Testis (tissue), 2 donors: ENCODE measurements at regions not wholly inside any gene's neighbourhood (a gene's known extent, or its start where the extent isn't known, plus 50 kb on each side); places are given as distances from the start of the nearest gene placed in this dataset.

Experiments used
- DNase-seq: peaks from one replicate; pipeline ENCODE4 v3.0.0-alpha.2; 2019
- H3K27ac ChIP-seq, 2 donors: fragments of 200-600 bp; sonication (generic); one replicate each; pipeline ENCODE4 v1.5.1; 2019
- H3K27me3 ChIP-seq: fragments of 200-600 bp; sonication (generic); one replicate; pipeline ENCODE4 v1.5.1; 2019
- H3K36me3 ChIP-seq: fragments of 200-600 bp; sonication (generic); one replicate; pipeline ENCODE4 v1.5.1; 2017; ENCODE audit warnings: low read depth; ENCODE audit errors: missing control alignments
- H3K4me1 ChIP-seq: fragments of 200-600 bp; sonication (generic); one replicate; pipeline ENCODE4 v1.5.1; 2019
- H3K4me3 ChIP-seq, 2 donors: fragments of 200-600 bp; sonication (generic); one replicate each; pipeline ENCODE4 v1.5.1; 2017 to 2019
- H3K9me3 ChIP-seq: fragments of 200-600 bp; sonication (generic); one replicate; pipeline ENCODE4 v1.5.1; 2017
- POLR2A ChIP-seq: fragments of 450-650 bp; IDR thresholded peaks from one replicate; pipeline ENCODE4 v1.6.1; 2017; ENCODE audit warnings: antibody characterized with exemption, mild to moderate bottlenecking, moderate library complexity
- WGBS, 2 donors: methylation state at CpG; one replicate each; pipeline ENCODE4 v1.1.5; 2018; 5-methylcytosine and 5-hydroxymethylcytosine counted together
- intact Hi-C: fragments of 100-400 bp; cut with DNase I; formaldehyde crosslinking; loops from one replicate; pipeline ENCODE4 v1.15.1; 2023; ENCODE audit warnings: low total_unique reads
- TF ChIP-seq, protein P1 (sequence below), 3 experiments: fragments of 450-650 bp in 2 of 3; fragments of 200-600 bp in 1 of 3; sonication (generic) in 1 of 3; IDR thresholded peaks; one replicate each; pipeline ENCODE4 v1.5.1; 2016 to 2019; ENCODE audit warnings: antibody characterized with exemption in 3 of 3, mild to moderate bottlenecking in 2 of 3, moderate library complexity in 1 of 3

DNA sequence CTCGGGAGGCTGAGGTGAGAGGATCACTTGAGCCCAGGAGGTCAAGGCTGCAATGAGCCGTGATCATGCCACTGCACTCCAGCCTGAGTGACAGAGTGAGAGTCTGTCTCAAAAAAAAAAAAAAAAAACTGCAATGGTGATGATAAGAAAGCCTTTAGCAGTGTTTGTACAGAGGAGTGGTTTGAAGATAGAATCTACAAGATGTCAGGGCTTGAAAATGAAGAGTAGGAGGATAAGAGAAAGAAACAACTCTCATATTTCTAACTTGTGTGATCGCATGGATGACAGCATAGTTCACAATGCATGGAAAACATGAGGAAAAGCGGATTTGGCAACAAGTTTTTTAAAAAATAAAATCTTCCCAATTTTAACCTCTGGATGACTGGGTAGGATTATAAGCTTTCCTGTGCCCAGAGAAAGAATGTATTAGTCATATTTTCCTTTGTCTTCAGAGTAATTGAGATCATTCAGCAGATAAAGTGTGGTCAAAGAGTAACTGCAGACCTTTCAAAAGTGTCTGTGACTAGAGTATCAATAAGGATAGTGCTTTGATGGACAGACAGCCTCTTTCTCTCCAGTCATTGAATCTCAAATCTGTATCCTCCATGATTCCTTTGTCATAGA lies 328.1 kb downstream of the CASP12 start:
- TF ChIP-seq POLR2A: no peak
- TF ChIP-seq, protein P1, sequence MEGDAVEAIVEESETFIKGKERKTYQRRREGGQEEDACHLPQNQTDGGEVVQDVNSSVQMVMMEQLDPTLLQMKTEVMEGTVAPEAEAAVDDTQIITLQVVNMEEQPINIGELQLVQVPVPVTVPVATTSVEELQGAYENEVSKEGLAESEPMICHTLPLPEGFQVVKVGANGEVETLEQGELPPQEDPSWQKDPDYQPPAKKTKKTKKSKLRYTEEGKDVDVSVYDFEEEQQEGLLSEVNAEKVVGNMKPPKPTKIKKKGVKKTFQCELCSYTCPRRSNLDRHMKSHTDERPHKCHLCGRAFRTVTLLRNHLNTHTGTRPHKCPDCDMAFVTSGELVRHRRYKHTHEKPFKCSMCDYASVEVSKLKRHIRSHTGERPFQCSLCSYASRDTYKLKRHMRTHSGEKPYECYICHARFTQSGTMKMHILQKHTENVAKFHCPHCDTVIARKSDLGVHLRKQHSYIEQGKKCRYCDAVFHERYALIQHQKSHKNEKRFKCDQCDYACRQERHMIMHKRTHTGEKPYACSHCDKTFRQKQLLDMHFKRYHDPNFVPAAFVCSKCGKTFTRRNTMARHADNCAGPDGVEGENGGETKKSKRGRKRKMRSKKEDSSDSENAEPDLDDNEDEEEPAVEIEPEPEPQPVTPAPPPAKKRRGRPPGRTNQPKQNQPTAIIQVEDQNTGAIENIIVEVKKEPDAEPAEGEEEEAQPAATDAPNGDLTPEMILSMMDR (IDR thresholded peaks at IDR 0.05): no peak
- no peak overlapping the region for H3K27ac ChIP-seq
- H3K9me3 ChIP-seq: no peaks in the 10 kb centered on the region
- no peak for DNase-seq
- no peaks in the 10 kb centered on the region for H3K36me3 ChIP-seq
- 71 to 74% methylated on average over 4 of the region's 4 CpGs for WGBS, 2 donors
- no peaks in the 10 kb centered on the region for H3K27me3 ChIP-seq
- intact Hi-C loops: no loop called here
- H3K4me1 ChIP-seq: no peaks in the 10 kb centered on the region
- no peak overlapping the region for H3K4me3 ChIP-seq

DNA sequence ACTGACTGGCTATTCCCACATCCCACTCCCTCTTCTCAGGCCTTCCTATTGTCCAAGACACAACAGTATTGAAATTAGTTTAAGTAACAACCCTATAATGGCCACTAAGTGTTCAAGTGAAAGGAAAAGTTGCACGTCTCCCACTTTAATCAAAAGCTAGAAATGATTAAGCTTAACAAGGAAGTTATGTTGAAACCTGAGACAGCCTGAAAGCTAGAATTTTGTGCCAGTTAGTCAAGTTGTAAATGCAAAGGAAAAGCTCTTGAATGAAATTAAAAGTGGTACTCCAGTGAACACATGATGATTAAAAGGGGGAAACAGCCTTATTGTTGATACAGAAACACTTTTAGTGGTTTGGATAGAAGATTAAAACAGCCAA lies 332.7 kb downstream of the CASP12 start:
- intact Hi-C loops: no loop called here
- WGBS, 2 donors: 60 to 84% methylated on average over 1 of the region's 1 CpG
- DNase-seq: no peak

DNA sequence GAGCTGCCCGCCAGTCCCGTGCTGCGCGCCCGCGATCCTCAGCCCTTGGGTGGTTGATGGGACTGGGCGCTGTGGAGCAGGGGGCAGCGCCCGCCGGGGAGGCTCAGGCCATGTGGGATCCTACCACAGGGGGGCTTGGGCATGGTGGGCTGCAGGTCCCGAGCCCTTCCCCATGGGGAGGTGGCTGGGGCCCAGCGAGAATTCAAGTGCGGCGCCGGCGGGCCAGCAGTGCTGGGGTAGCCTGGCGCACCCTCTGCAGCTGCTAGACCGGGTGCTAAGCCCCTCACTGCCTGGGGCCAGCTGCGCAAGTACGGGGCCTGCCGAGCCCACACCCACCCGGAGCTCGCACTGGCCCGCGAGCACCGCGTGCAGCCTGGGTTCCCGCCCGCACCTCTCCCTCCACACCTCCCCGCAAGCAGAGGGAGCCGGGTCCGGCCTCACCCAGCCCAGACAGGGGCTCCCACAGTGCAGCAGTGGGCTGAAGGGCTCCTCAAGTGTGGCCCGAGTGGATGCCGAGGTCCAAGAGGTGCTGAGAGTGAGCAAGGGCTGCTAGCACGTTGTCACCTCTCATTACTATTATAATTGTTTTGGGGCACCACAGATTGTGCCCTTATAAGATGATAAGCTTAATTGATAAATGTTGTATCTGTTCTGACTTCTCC lies 333.2 kb downstream of the CASP12 start:
- no peaks in the 10 kb centered on the region for H3K27me3 ChIP-seq
- no peak overlapping the region for H3K4me3 ChIP-seq
- H3K36me3 ChIP-seq: no peaks in the 10 kb centered on the region
- intact Hi-C loops: no loop called here
- no peaks in the 10 kb centered on the region for H3K9me3 ChIP-seq
- DNase-seq: no peak
- 96 to 99% methylated on average over 9 to 32 of the region's 35 CpGs for WGBS, 2 donors
- TF ChIP-seq POLR2A: no peak
- TF ChIP-seq, protein P1 (IDR thresholded peaks at IDR 0.05): no peak
- H3K27ac ChIP-seq: no peak overlapping the region
- H3K4me1 ChIP-seq: no peaks in the 10 kb centered on the region

More for the DNA sequence above, 332.7 kb downstream of the CASP12 start:
- H3K4me1 ChIP-seq: no peaks in the 10 kb centered on the region
- TF ChIP-seq, protein P1 (IDR thresholded peaks at IDR 0.05): no peak
- no peak for TF ChIP-seq POLR2A
- no peaks in the 10 kb centered on the region for H3K27me3 ChIP-seq
- no peak overlapping the region for H3K4me3 ChIP-seq
- no peaks in the 10 kb centered on the region for H3K9me3 ChIP-seq
- no peaks in the 10 kb centered on the region for H3K36me3 ChIP-seq
- H3K27ac ChIP-seq: no peak overlapping the region

DNA sequence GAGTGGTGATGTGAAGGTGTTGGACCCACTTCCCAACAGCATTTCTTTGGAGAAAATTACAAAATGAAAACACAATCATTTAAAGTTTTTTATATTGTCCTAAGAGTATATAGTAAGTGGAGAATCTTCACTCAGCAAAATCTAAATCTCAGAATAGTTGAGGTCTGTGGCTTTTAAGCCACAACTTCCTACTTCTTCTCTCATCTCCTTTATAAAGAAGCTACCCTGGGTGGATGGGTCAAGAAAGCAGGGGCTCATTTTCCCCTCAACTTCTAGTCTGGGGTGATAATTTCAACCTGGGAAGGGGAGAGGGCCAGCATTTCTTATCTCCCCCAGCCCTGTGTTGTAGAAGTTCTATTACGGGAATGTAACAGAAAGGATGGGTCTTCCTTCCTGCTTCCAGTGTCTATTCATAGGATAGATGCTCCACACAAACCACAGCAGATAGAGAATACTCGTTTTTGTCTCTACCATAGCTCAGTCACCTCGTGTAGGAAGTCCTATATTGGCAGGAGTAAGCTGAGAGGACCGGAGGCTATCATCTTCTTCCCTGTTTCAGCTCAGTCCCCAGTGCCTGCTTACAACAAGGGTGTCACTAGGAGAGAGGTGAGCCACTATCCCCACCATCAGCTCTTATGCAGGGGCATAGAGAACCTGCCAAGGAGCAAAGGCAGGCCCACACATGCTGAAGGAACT lies 341.5 kb downstream of the CASP12 start:
- WGBS, 2 donors: 73 to 83% methylated on average over 4 of the region's 4 CpGs
- Histone ChIP-seq H3K4me1 (no peaks in the 10 kb centered on the region), H3K9me3 (no peaks in the 10 kb centered on the region), H3K4me3 (no peak overlapping the region), H3K27ac (no peak overlapping the region), H3K27me3 (no peaks in the 10 kb centered on the region), H3K36me3 (no peaks in the 10 kb centered on the region)
- intact Hi-C loops: no loop called here
- no peak for DNase-seq
- no peak for TF ChIP-seq POLR2A
- TF ChIP-seq, protein P1 (IDR thresholded peaks at IDR 0.05): no peak
